GM23338 (cell line): ENCODE measurements at regions not wholly inside any gene's neighbourhood (a gene's known extent, or its start where the extent isn't known, plus 50 kb on each side); places are given as distances from the start of the nearest gene placed in this dataset.
A peak's percentile ranks its signal among the peaks of the same experiment; 100 is the strongest.

ENCODE experiments used
- ATAC-seq: fragments of 200-7000 bp; cut with Tn5 transposase; 3 replicates; pipeline ENCODE4 v1.9.1; 2020
- DNase-seq: peaks from one replicate; pipeline ENCODE4 v3.0.0-alpha.2; 2015; ENCODE audit warnings: low spot score
- H2AFZ ChIP-seq: fragments of 200-600 bp; sonication (generic); 2 replicates; pipeline ENCODE4 v1.8.0; 2016; ENCODE audit warnings: antibody characterized with exemption, mild to moderate bottlenecking, moderate library complexity
- H3F3A ChIP-seq: fragments of 200-600 bp; sonication (generic); replicated peaks from 2 replicates; pipeline ENCODE4 v1.8.0; 2017; ENCODE audit warnings: antibody characterized with exemption, mixed run types, low read depth
- H3K27ac ChIP-seq: fragments of 200-600 bp; sonication (generic); 2 replicates; pipeline ENCODE4 v1.6.1; 2016; ENCODE audit warnings: low read depth
- H3K27me3 ChIP-seq: fragments of 200-600 bp; sonication (generic); 2 replicates; pipeline ENCODE4 v1.8.0; 2016; ENCODE audit warnings: mild to moderate bottlenecking, mixed run types, moderate library complexity; ENCODE audit not compliant: insufficient read depth
- H3K36me3 ChIP-seq: fragments of 200-600 bp; sonication (generic); 2 replicates; pipeline ENCODE4 v1.8.0; 2016; ENCODE audit warnings: mild to moderate bottlenecking; ENCODE audit not compliant: insufficient read depth
- H3K4me1 ChIP-seq: fragments of 200-600 bp; sonication (generic); 2 replicates; pipeline ENCODE4 v1.8.0; 2016; ENCODE audit warnings: mild to moderate bottlenecking, moderate library complexity; ENCODE audit not compliant: insufficient read depth
- H3K4me2 ChIP-seq: fragments of 200-600 bp; sonication (generic); 2 replicates; pipeline ENCODE4 v1.7.1; 2017; ENCODE audit warnings: mixed run types
- H3K4me3 ChIP-seq: fragments of 200-600 bp; sonication (generic); 2 replicates; pipeline ENCODE4 v1.6.1; 2016; ENCODE audit warnings: mixed run types
- H3K79me2 ChIP-seq: fragments of 200-600 bp; sonication (generic); replicated peaks from 2 replicates; pipeline ENCODE4 v1.8.0; 2017; ENCODE audit warnings: mild to moderate bottlenecking; ENCODE audit not compliant: insufficient read depth
- H3K9me2 ChIP-seq: fragments of 200-600 bp; sonication (generic); 2 replicates; pipeline ENCODE4 v1.8.0; 2017; ENCODE audit not compliant: insufficient read depth
- H4K20me1 ChIP-seq: fragments of 200-600 bp; sonication (generic); replicated peaks from 2 replicates; pipeline ENCODE4 v1.8.0; 2017; ENCODE audit warnings: mild to moderate bottlenecking; ENCODE audit not compliant: insufficient read depth
- H3K27ac Mint-ChIP-seq: 2 replicates; pipeline ENCODE4 v1.8.0; 2020; ENCODE audit warnings: inconsistent platforms, mild to moderate bottlenecking, moderate library complexity, mixed read lengths
- H3K27me3 Mint-ChIP-seq: 3 replicates; pipeline ENCODE4 v1.8.0; 2022; ENCODE audit warnings: low read depth, mild to moderate bottlenecking, moderate library complexity, mixed read lengths, inconsistent platforms; ENCODE audit not compliant: insufficient read depth, poor library complexity
- H3K36me3 Mint-ChIP-seq: 3 replicates; pipeline ENCODE4 v1.8.0; 2021; ENCODE audit warnings: low read depth, mild to moderate bottlenecking, inconsistent platforms, moderate library complexity, mixed read lengths
- H3K4me1 Mint-ChIP-seq: 3 replicates; pipeline ENCODE4 v1.8.0; 2020; ENCODE audit warnings: mild to moderate bottlenecking, inconsistent platforms, mixed read lengths
- H3K4me3 Mint-ChIP-seq: 3 replicates; pipeline ENCODE4 v1.8.0; 2021; ENCODE audit warnings: moderate library complexity, mild to moderate bottlenecking, inconsistent platforms, mixed read lengths
- H3K9me3 Mint-ChIP-seq: 3 replicates; pipeline ENCODE4 v1.8.0; 2020; ENCODE audit warnings: moderate library complexity, mild to moderate bottlenecking, inconsistent platforms, mixed read lengths
- CREB1 ChIP-seq: fragments of 250-450 bp; sonication (Bioruptor Pico); IDR thresholded peaks from 2 replicates; pipeline ENCODE4 v1.5.0; 2020; ENCODE audit warnings: low read depth, mild to moderate bottlenecking, moderate library complexity
- CTCF ChIP-seq, 2 experiments: fragments of 200-600 bp in 1 of 2; sonication (generic) in 1 of 2; conservative IDR thresholded peaks; 2 replicates each; pipeline versions ENCODE4 v1.5.1 to v1.6.1; 2016 to 2017; ENCODE audit warnings: antibody characterized with exemption in 2 of 2, low read depth in 2 of 2, mild to moderate bottlenecking in 2 of 2, moderate library complexity in 1 of 2
- ETS1 ChIP-seq: IDR thresholded peaks from 2 replicates; pipeline ENCODE4 v1.6.1; 2016; ENCODE audit warnings: antibody characterized with exemption
- EZH2phosphoT487 ChIP-seq: fragments of 200-600 bp; sonication (generic); IDR thresholded peaks from one replicate; pipeline ENCODE4 v1.8.1; 2018; ENCODE audit warnings: antibody characterized with exemption; ENCODE audit not compliant: unreplicated experiment
- REST ChIP-seq: IDR thresholded peaks from one replicate; pipeline ENCODE4 v1.6.1; 2018; ENCODE audit warnings: antibody characterized with exemption; ENCODE audit not compliant: unreplicated experiment
- STAT1 ChIP-seq: IDR thresholded peaks from one replicate; pipeline ENCODE4 v1.6.1; 2016; ENCODE audit warnings: antibody characterized with exemption; ENCODE audit not compliant: unreplicated experiment

- H4K20me1 ChIP-seq, result no peaks in the 10 kb centered on the region
- no peaks in the 10 kb centered on the region for H3K27me3 Mint-ChIP-seq
Observed at GRCh38 chr9:19920401-19920800, 131.6 kb upstream of the SLC24A2 start.

More at GRCh38 chr9:19920401-19920800, 131.6 kb upstream of the SLC24A2 start:
- Histone ChIP-seq H3K79me2 (no peaks in the 10 kb centered on the region), H3K9me2 (no peaks in the 10 kb centered on the region), H3K27ac (no peak overlapping the region), H3K4me3 (no peak overlapping the region), H2AFZ (no peak overlapping the region), H3K36me3 (no peaks in the 10 kb centered on the region), H3F3A (no peaks in the 10 kb centered on the region), H3K4me2 (no peak overlapping the region), H3K27me3 (no peaks in the 10 kb centered on the region), H3K4me1 (no peaks in the 10 kb centered on the region)
- Mint-ChIP-seq H3K27ac (peak overlapping the region; percentile 63), H3K36me3 (no peaks in the 10 kb centered on the region), H3K9me3 (no peaks in the 10 kb centered on the region; the same call in 2 of the 3 replicates), H3K4me3 (no peak overlapping the region), H3K4me1 (peaks cover 15% of the 10 kb centered on the region; the same call in 2 of the 3 replicates)
- DNase-seq, result no peak
- TF ChIP-seq EZH2phosphoT487 (no peak), CREB1 (CRISPR knock-in tag) (no peak), ETS1 (no peak), CTCF (conservative IDR thresholded peaks at IDR 0.05; ENCODE audit: low read depth in 2 of 2) (no peak), REST (no peak), STAT1 (no peak)
- ATAC-seq, result peak; percentile 55
